H1 (cell line): ENCODE measurements at regions not wholly inside any gene's neighbourhood (a gene's known extent, or its start where the extent isn't known, plus 50 kb on each side); places are given as distances from the start of the nearest gene placed in this dataset.

Experiments used
- CTCF ChIA-PET: fragments of 300-600 bp; sonication (Branson Sonifier 250); formaldehyde crosslinking; loops from one replicate; lab custom pipeline; 2021; ENCODE audit not compliant: partially characterized antibody; lab: Charles Lee
- POLR2A ChIA-PET: fragments of 300-600 bp; sonication (Branson Sonifier 250); formaldehyde crosslinking; loops from one replicate; lab custom pipeline; 2021; ENCODE audit warnings: inconsistent platforms; ENCODE audit not compliant: partially characterized antibody; lab: Charles Lee
- DNase-seq, 2 experiments: peaks; one replicate each; pipeline versions ENCODE4 v3.0.0 to v3.0.0-alpha.2; 2010 to 2022; ENCODE audit warnings: low spot score in 2 of 2, low read depth in 1 of 2, mixed read lengths in 1 of 2
- FAIRE-seq: peaks from 2 replicates; lab custom pipeline; 2011; peaks lifted over from hg19 to GRCh38; lab: Jason Lieb, UNC
- H2AFZ ChIP-seq: 2 replicates; pipeline ENCODE4 v1.8.1; 2012; ENCODE audit warnings: low read length, inconsistent platforms
- H2AK5ac ChIP-seq: 2 replicates; pipeline ENCODE4 v1.6.1; 2013; ENCODE audit warnings: low read depth, low read length
- H2BK120ac ChIP-seq: replicated peaks from 2 replicates; pipeline ENCODE3; 2013; ENCODE audit warnings: low read depth, low read length, inconsistent platforms
- H2BK12ac ChIP-seq: 2 replicates; pipeline ENCODE4 v1.6.1; 2013; ENCODE audit warnings: low read depth, low read length
- H2BK15ac ChIP-seq: 2 replicates; pipeline ENCODE4 v1.6.1; 2013; ENCODE audit warnings: low read length
- H2BK20ac ChIP-seq: 2 replicates; pipeline ENCODE4 v1.6.1; 2013; ENCODE audit warnings: low read length
- H2BK5ac ChIP-seq: 2 replicates; pipeline ENCODE4 v1.6.1; 2013; ENCODE audit warnings: low read depth, low read length
- H3K14ac ChIP-seq: 2 replicates; pipeline ENCODE4 v1.6.1; 2013; ENCODE audit warnings: inconsistent platforms; ENCODE audit not compliant: insufficient read length
- H3K18ac ChIP-seq: 2 replicates; pipeline ENCODE4 v1.6.1; 2013; ENCODE audit warnings: low read length; ENCODE audit errors: extremely low read depth
- H3K23ac ChIP-seq: 2 replicates; pipeline ENCODE4 v1.6.1; 2013; ENCODE audit warnings: inconsistent platforms; ENCODE audit not compliant: insufficient read length
- H3K23me2 ChIP-seq: 2 replicates; pipeline ENCODE4 v1.6.1; 2013; ENCODE audit warnings: low read depth, low read length
- H3K27ac ChIP-seq: 2 replicates; pipeline ENCODE4 v1.6.1; 2011; ENCODE audit warnings: low read depth, low read length, inconsistent platforms
- H3K27me3 ChIP-seq, 4 experiments: replicated peaks in 1 of 4; 1 replicate in 1 of 4; 2 replicates in 3 of 4; pipeline versions ENCODE4 v1.6.1 to v1.8.1; 2011 to 2013; ENCODE audit warnings: low read length in 3 of 4, mild to moderate bottlenecking in 3 of 4, inconsistent platforms in 2 of 4, mixed read lengths in 2 of 4, moderate library complexity in 1 of 4; ENCODE audit not compliant: control insufficient read depth in 3 of 4, insufficient read depth in 3 of 4; ENCODE audit errors: extremely low read depth in 1 of 4
- H3K36me3 ChIP-seq, 4 experiments: 2 replicates each; pipeline versions ENCODE4 v1.6.1 to v1.8.1; 2011 to 2013; ENCODE audit warnings: mild to moderate bottlenecking in 4 of 4, low read length in 3 of 4, moderate library complexity in 2 of 4, control low read depth in 1 of 4, inconsistent platforms in 1 of 4; ENCODE audit not compliant: insufficient read depth in 4 of 4, control insufficient read depth in 2 of 4
- H3K4ac ChIP-seq: replicated peaks from 2 replicates; pipeline ENCODE3; 2013; ENCODE audit warnings: low read length, low read depth, mixed read lengths, inconsistent platforms; ENCODE audit not compliant: insufficient read length
- H3K4me1 ChIP-seq, 4 experiments: replicated peaks in 1 of 4; 1 replicate in 1 of 4; 2 replicates in 3 of 4; pipeline versions ENCODE4 v1.6.1 to v1.8.1; 2011 to 2013; ENCODE audit warnings: low read length in 3 of 4, inconsistent platforms in 2 of 4, mixed read lengths in 1 of 4; ENCODE audit not compliant: insufficient read depth in 4 of 4, control insufficient read depth in 3 of 4
- H3K4me2 ChIP-seq, 2 experiments: 2 replicates each; pipeline versions ENCODE4 v1.6.1 to v1.8.1; 2011 to 2013; ENCODE audit warnings: low read depth in 2 of 2, low read length in 2 of 2, control low read depth in 1 of 2, inconsistent platforms in 1 of 2, mild to moderate bottlenecking in 1 of 2; ENCODE audit not compliant: insufficient read depth in 1 of 2
- H3K4me3 ChIP-seq, 4 experiments: fragments of 200-600, 300-600 bp in 1 of 4; sonication (generic), shearing (Covaris generic), sonication (Bioruptor Twin) in 1 of 4; 2 replicates each; pipeline versions ENCODE4 v1.5.1 to v1.8.1; 2011 to 2016; ENCODE audit warnings: low read length in 4 of 4, low read depth in 3 of 4, control low read depth in 2 of 4, inconsistent platforms in 2 of 4, mild to moderate bottlenecking in 2 of 4, mixed read lengths in 1 of 4, moderate library complexity in 1 of 4; ENCODE audit not compliant: insufficient read depth in 2 of 4; ENCODE audit errors: extremely low read depth in 1 of 4
- H3K56ac ChIP-seq: replicated peaks from 2 replicates; pipeline ENCODE3; 2013; ENCODE audit warnings: low read depth, mild to moderate bottlenecking, mixed read lengths, low read length, inconsistent platforms; ENCODE audit not compliant: insufficient read length
- H3K79me1 ChIP-seq: 2 replicates; pipeline ENCODE4 v1.6.1; 2013; ENCODE audit warnings: low read depth, low read length, control low read depth
- H3K79me2 ChIP-seq, 2 experiments: 2 replicates each; pipeline versions ENCODE4 v1.6.1 to v1.8.1; 2012 to 2013; ENCODE audit warnings: low read length in 2 of 2, mild to moderate bottlenecking in 2 of 2, inconsistent platforms in 1 of 2; ENCODE audit not compliant: insufficient read depth in 2 of 2, control insufficient read depth in 1 of 2
- H3K9ac ChIP-seq, 4 experiments: replicated peaks in 1 of 4; 1 replicate in 1 of 4; 2 replicates in 3 of 4; pipeline versions ENCODE4 v1.6.1 to v1.8.1; 2011 to 2013; ENCODE audit warnings: low read depth in 3 of 4, low read length in 3 of 4, control low read depth in 2 of 4, mild to moderate bottlenecking in 2 of 4, moderate library complexity in 2 of 4, inconsistent platforms in 1 of 4; ENCODE audit errors: extremely low read depth in 1 of 4
- H3K9me3 ChIP-seq, 2 experiments: 2 replicates each; pipeline versions ENCODE4 v1.6.1 to v1.8.1; 2012 to 2013; ENCODE audit warnings: mild to moderate bottlenecking in 2 of 2, moderate library complexity in 2 of 2, control low read depth in 1 of 2, inconsistent platforms in 1 of 2, low read depth in 1 of 2, low read length in 1 of 2, mixed read lengths in 1 of 2; ENCODE audit not compliant: insufficient read depth in 2 of 2
- H4K20me1 ChIP-seq, 2 experiments: replicated peaks in 1 of 2; 2 replicates each; pipeline versions ENCODE3 to v1.8.1; 2011 to 2013; ENCODE audit warnings: inconsistent platforms in 2 of 2, low read length in 2 of 2, mild to moderate bottlenecking in 1 of 2; ENCODE audit not compliant: insufficient read depth in 2 of 2, control insufficient read depth in 1 of 2
- H4K5ac ChIP-seq: 2 replicates; pipeline ENCODE4 v1.6.1; 2013; ENCODE audit warnings: low read length, low read depth, mixed read lengths, inconsistent platforms; ENCODE audit not compliant: insufficient read length
- H4K8ac ChIP-seq: 2 replicates; pipeline ENCODE4 v1.8.0; 2013; ENCODE audit warnings: mild to moderate bottlenecking, moderate library complexity, low read length, inconsistent platforms; ENCODE audit not compliant: insufficient read depth; ENCODE audit errors: extremely low read depth
- H4K91ac ChIP-seq: replicated peaks from 2 replicates; pipeline ENCODE3; 2013; ENCODE audit warnings: low read length, mixed read lengths, inconsistent platforms; ENCODE audit not compliant: insufficient read length
- CHD1 ChIP-seq: IDR thresholded peaks from 2 replicates; pipeline ENCODE4 v1.6.1; 2012; ENCODE audit warnings: low read depth, low read length, improper control_type of control experiment
- POLR2AphosphoS5 ChIP-seq: IDR thresholded peaks from 2 replicates; pipeline ENCODE4 v1.6.1; 2011; ENCODE audit warnings: low read depth, low read length
- TEAD4 ChIP-seq: IDR thresholded peaks from 2 replicates; pipeline ENCODE4 v1.6.1; 2012; ENCODE audit warnings: low read depth, low read length, inconsistent platforms, mixed read lengths
- WGBS, 2 experiments: shearing (Covaris generic) in 1 of 2; methylation state at CpG; one replicate each; pipeline versions ENCODE4 v1.1.6 to v1.1.7; 2013 to 2015; ENCODE audit warnings: low lambda C conversion rate in 2 of 2, mixed read lengths in 2 of 2, inconsistent platforms in 1 of 2, low coverage in 1 of 2, missing lambda C conversion rate in 1 of 2; ENCODE audit not compliant: insufficient replicate concordance in 2 of 2, insufficient coverage in 1 of 2, insufficient read length in 1 of 2; ENCODE audit errors: extremely low coverage in 1 of 2, missing lambda C conversion rate in 1 of 2; 5-methylcytosine and 5-hydroxymethylcytosine counted together

DNA sequence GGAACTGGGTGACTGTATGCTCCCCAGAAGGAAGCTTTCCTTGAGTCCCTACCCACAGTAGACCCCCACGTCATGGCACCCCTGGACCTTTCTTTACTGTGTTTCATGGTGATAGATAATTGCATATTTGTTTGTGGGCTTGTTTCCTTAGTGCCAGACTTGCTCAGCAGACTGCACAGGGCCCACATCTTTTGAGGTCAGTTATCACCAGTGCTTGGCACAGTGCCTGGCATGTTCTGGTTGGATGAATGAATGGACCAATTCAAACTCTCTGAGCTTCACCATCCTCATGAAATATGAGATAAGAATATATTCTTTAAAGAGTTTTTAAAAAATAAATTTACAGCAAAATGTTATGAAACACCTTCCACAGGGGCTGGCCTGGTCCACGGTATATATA is 78.4 kb upstream of the EMX2 start:
- H3K4ac ChIP-seq: no peak overlapping the region
- no peaks in the 10 kb centered on the region for H4K20me1 ChIP-seq
- ChIA-PET POLR2A (no interaction called here), CTCF (interaction anchor here (0.8 to 2.6 kb wide), 4 partner anchors 12 to 238 kb away, joined by 3 to 8 read pairs (median 3); no protein-coding TSS in a partner anchor)
- no peak overlapping the region for H2BK120ac ChIP-seq
- H3K4me2 ChIP-seq: no peak overlapping the region
- no peak overlapping the region for H3K56ac ChIP-seq
- peaks cover 0 to 9% of the 10 kb centered on the region in 2 experiments; a peak in 1 of 4 replicates for H3K9me3 ChIP-seq
- no peak overlapping the region for H2BK20ac ChIP-seq
- H2BK12ac ChIP-seq: no peak overlapping the region
- TF ChIP-seq POLR2AphosphoS5 (no peak), TEAD4 (no peak), CHD1 (no peak)
- no peaks in the 10 kb centered on the region for H3K27me3 ChIP-seq
- no peaks in the 10 kb centered on the region for H3K79me1 ChIP-seq
- no peak overlapping the region for H3K18ac ChIP-seq
- H2BK5ac ChIP-seq: no peak overlapping the region
- H2AK5ac ChIP-seq: no peak overlapping the region
- no peak overlapping the region for H2AFZ ChIP-seq
- H3K4me1 ChIP-seq: peaks cover 0 to 13% (median 5%) of the 10 kb centered on the region in 4 experiments; a peak in 5 of 7 replicates
- no peak overlapping the region for H4K8ac ChIP-seq
- no peak overlapping the region for H3K9ac ChIP-seq
- FAIRE-seq (no peak), DNase-seq (no peak)
- no peak overlapping the region for H3K4me3 ChIP-seq
- WGBS, 2 experiments: 71% methylated on average over 2 of the region's 2 CpGs; no CpG with 5 or more reads in 1 of the 2 experiments
- H3K23me2 ChIP-seq: no peaks in the 10 kb centered on the region
- no peak overlapping the region for H4K5ac ChIP-seq
- H3K27ac ChIP-seq: no peak overlapping the region
- no peaks in the 10 kb centered on the region; a peak in 1 of 4 replicates for H3K79me2 ChIP-seq
- no peak overlapping the region for H2BK15ac ChIP-seq
- no peaks in the 10 kb centered on the region for H3K36me3 ChIP-seq
- H3K23ac ChIP-seq: no peak overlapping the region
- H4K91ac ChIP-seq: no peak overlapping the region
- no peak overlapping the region for H3K14ac ChIP-seq
